ENCODE measurements at regions not wholly inside any gene's neighbourhood (a gene's known extent, or its start where the extent isn't known, plus 50 kb on each side); places are given as distances from the start of the nearest gene placed in this dataset.

- no peak for TF ChIP-seq EZH2phosphoT487 (IDR thresholded peaks at IDR 0.05; ENCODE audit: low read length)
- no peak for TF ChIP-seq CTCF (IDR thresholded peaks at IDR 0.05; ENCODE audit: low read length)
- no peak for TF ChIP-seq EZH2 (optimal IDR thresholded peaks at IDR 0.05; ENCODE audit: low read depth, low read length)
Observed at GRCh38 chr7:54485044-54485443, 57.1 kb upstream of the VSTM2A start.

All from MM.1S (cell line).